ENCODE measurements at regions not wholly inside any gene's neighbourhood (a gene's known extent, or its start where the extent isn't known, plus 50 kb on each side); places are given as distances from the start of the nearest gene placed in this dataset.

DNA sequence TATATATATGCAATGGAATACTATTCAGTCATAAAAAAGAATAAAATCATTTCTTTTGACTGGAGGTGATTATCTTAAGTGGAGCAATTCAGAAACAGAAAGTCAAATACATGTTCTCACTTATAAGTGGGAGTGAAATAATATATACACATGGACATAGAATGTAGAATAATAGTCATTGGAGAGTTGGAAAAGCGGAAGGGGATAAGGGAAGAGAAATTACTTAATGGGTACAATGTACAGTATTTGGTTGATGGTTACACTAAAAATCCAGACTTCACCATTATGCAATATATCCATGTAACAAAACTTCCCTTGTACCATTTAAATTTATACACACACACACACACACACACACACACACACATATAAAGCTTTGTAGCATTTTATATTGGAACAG, 84.3 kb downstream of the RAP2B start:
- TF ChIP-seq, protein P1, sequence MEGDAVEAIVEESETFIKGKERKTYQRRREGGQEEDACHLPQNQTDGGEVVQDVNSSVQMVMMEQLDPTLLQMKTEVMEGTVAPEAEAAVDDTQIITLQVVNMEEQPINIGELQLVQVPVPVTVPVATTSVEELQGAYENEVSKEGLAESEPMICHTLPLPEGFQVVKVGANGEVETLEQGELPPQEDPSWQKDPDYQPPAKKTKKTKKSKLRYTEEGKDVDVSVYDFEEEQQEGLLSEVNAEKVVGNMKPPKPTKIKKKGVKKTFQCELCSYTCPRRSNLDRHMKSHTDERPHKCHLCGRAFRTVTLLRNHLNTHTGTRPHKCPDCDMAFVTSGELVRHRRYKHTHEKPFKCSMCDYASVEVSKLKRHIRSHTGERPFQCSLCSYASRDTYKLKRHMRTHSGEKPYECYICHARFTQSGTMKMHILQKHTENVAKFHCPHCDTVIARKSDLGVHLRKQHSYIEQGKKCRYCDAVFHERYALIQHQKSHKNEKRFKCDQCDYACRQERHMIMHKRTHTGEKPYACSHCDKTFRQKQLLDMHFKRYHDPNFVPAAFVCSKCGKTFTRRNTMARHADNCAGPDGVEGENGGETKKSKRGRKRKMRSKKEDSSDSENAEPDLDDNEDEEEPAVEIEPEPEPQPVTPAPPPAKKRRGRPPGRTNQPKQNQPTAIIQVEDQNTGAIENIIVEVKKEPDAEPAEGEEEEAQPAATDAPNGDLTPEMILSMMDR (conservative IDR thresholded peaks at IDR 0.05; ENCODE audit: low read length) = no peak
- TF ChIP-seq EZH2phosphoT487 (IDR thresholded peaks at IDR 0.05; ENCODE audit: borderline replicate concordance, low read depth, low read length) = no peak
